OCI-LY1 (cell line): ENCODE measurements at regions not wholly inside any gene's neighbourhood (a gene's known extent, or its start where the extent isn't known, plus 50 kb on each side); places are given as distances from the start of the nearest gene placed in this dataset.

ENCODE experiments used
- CTCF ChIP-seq: fragments of 200-600 bp; sonication (generic), shearing (Covaris generic); IDR thresholded peaks from 2 replicates; pipeline ENCODE4 v1.5.1; 2017; ENCODE audit warnings: mild to moderate bottlenecking, antibody characterized with exemption, low read length, moderate library complexity, mixed read lengths
- EZH2 ChIP-seq: fragments of 200-600 bp; sonication (generic), shearing (Covaris generic); IDR thresholded peaks from 2 replicates; pipeline ENCODE4 v1.8.0; 2017; ENCODE audit warnings: borderline replicate concordance, mixed run types, mild to moderate bottlenecking, antibody characterized with exemption, low read length, moderate library complexity, mixed read lengths

- no peak for TF ChIP-seq CTCF
- TF ChIP-seq EZH2 = no peak
Observed at GRCh38 chr2:7670905-7671641, 753.9 kb downstream of the RNF144A start.
